ENCODE measurements at regions not wholly inside any gene's neighbourhood (a gene's known extent, or its start where the extent isn't known, plus 50 kb on each side); places are given as distances from the start of the nearest gene placed in this dataset.

GRCh38 chr9:515665-516064 lies 301.0 kb downstream of the DOCK8 start:
- no peak for DNase-seq (ENCODE audit: low spot score)

GRCh38 chr9:517993-518392 lies 303.3 kb downstream of the DOCK8 start:
- DNase-seq (ENCODE audit: low spot score): no peak

- no peak for DNase-seq (ENCODE audit: low spot score)
Observed at GRCh38 chr9:518540-518939, 303.9 kb downstream of the DOCK8 start.

- no peak for DNase-seq (ENCODE audit: low spot score)
Observed at GRCh38 chr9:519579-519978, 304.9 kb downstream of the DOCK8 start.

- DNase-seq (ENCODE audit: low spot score): no peak
Observed at GRCh38 chr9:520302-520701, 305.6 kb downstream of the DOCK8 start.

DNA sequence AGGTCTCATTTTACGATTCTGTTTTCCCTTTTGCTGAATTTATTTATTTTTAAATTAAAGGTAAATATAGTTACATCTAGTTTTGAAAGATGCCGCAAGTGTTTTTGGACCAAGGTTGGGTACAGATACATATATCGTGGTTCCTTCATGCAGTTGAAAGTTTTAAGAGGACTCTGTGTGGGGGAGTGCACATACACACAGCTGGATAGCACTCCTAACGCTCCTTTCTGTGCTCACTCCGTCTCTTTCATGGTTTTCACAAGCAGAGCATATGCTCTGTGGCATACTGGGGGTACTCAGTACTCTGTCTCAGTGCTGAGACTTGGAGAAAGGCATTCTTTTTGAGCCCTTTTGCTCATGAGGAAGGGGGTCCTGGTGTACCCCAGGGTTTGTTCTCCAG lies 307.5 kb downstream of the DOCK8 start:
- DNase-seq (ENCODE audit: low spot score): no peak

DNA sequence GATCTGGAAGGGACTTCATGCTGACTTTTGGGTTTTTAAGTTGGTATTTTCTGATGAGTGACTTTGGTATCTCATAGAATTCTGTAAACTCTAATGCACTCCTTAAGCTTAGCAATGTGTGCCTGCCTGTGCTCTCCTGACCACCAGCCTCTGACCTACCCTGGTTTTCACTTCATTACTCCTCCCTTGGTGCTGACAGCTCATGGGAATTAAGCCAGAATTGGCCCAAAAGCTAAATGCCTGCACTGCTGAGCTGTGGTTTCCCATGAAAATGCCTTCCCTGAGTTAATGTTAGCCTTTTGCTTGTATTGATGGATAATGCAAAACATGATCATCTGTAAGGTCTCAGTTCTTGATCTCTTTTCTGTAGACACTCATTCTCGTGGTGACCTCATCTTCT lies 308.0 kb downstream of the DOCK8 start:
- DNase-seq (ENCODE audit: low spot score): no peak

GRCh38 chr9:523444-523843 lies 308.8 kb downstream of the DOCK8 start:
- DNase-seq (ENCODE audit: low spot score): no peak

GRCh38 chr9:524008-524407 lies 309.3 kb downstream of the DOCK8 start:
- DNase-seq (ENCODE audit: low spot score): no peak

DNA sequence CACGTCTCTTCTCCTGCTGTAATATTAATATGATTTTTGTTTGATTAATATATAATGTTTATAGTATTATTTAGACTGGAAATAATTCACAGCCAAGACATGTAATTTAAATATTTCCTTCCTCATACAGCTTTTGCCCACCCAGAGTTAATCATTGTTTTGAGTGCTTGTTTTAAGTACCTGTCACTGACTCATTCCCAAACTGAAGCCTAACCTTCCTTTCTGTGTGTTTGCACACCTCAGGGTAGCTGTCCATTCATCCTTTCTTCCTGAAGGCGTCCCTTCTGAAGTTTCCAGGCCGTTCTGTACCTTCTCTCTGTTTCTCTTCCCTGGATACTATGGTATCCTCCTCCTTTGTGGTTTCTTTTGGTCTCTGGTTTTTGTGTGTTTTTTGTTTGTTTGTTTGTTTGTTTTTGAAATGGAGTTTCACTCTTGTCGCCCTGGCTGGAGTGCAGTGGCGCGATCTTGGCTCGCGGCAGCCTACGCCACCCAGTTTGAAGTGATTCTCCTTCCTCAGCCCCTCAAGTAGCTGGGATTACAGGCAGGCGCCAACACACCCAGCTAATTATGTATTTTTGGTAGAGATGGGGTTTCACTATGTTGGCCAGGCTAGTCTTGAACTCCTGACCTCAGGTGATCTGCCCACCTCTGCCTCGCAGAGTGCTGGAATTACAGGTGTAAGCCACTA lies 312.4 kb downstream of the DOCK8 start:
- DNase-seq (ENCODE audit: low spot score): no peak

DNA sequence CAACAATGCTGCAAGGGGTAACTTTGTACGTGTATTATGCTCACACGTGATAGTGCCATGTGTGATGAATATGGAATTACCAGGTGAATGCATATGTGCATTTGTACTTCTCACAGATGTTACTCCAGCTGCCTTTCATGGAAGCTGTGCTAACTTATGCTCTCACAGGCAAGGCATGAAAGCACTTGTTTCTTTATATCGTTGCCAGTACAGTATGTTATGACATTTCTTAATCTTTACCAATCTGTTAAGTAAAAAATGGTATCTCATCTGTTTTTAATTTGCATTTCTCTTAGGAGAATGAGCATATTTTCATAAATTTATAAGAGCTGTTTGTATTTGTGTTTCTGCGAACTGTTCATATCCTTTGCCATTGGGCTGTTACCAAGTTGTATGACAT lies 311.8 kb upstream of the DMRT1 start:
- no peak for DNase-seq (ENCODE audit: low spot score)

DNA sequence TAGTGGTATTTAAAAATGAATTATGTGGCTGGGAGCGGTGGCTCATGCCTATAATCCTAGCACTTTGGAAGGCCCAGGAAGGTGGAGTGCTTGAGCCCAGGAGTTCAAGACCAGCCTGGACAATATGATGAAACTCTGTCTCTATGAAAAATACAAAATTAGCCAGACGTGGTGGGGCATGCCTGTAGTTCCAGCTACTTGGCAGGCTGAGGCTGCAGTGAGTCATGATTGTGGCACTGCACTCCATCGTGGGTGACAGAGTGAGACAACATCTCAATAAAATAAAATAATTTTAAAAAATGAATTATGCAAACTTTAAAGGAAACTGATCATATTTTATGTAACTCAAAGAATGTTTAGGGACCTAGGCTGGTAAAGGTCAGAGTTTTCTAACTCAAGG lies 310.8 kb upstream of the DMRT1 start:
- no peak for DNase-seq (ENCODE audit: low spot score)

DNA sequence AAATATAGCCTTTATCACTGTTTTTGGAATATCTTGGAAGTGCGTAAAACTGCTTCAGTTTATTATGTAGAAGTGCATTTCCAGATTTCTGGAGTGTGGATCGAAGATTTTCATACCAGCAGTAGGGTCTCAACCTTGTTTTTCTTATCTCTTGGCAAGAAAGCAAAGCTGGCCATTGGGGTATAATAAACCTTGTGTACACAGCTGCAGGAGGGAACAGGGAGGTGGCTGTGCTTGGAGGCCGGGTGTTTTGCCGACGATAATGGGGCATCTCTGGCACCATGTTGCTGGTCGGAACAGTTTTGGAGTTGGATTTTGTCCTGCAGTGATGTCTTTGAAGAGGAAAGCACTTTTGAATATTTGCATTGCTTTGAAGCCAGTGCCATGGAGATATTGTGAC lies 308.8 kb upstream of the DMRT1 start:
- DNase-seq (ENCODE audit: low spot score): no peak

DNA sequence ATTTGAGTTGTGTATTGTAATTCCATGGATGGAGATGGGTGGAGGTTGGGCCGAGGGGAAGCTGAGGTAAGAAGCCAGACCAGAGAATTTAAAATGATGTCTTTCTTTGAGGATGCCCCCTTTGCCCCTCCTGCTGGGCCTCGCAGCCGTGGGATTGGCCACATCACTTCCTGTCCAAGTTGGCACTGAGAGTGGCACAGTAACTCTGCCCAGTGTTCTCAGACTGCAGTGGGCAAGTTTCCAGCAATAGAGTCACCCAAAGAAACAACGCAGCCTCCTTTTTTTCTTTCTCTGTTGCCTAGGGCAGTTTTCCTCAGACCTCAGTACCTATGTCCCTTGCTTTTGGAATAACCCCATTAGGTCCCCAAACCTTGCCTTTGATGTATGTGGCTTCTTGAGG lies 306.6 kb upstream of the DMRT1 start:
- DNase-seq (ENCODE audit: low spot score): no peak

DNA sequence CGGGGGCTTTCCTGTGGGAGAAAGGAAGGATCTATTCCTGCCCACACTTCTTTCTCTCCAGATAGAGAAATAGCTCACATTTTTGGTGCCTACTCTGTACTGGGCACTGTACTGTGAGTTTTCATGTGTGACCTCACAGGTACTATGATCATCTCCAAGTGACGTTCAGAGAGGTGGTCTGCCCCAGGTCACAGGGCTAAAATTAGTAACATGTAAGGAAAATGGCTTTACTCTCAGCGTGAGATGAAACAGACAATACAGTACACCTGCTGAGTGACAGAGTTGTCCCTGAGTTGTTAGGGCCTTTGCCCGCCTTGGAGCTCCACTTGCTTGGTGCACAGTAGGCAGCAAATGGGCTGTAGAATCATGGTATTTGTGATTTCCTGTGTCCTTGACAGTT lies 306.1 kb upstream of the DMRT1 start:
- no peak for DNase-seq (ENCODE audit: low spot score)

DNA sequence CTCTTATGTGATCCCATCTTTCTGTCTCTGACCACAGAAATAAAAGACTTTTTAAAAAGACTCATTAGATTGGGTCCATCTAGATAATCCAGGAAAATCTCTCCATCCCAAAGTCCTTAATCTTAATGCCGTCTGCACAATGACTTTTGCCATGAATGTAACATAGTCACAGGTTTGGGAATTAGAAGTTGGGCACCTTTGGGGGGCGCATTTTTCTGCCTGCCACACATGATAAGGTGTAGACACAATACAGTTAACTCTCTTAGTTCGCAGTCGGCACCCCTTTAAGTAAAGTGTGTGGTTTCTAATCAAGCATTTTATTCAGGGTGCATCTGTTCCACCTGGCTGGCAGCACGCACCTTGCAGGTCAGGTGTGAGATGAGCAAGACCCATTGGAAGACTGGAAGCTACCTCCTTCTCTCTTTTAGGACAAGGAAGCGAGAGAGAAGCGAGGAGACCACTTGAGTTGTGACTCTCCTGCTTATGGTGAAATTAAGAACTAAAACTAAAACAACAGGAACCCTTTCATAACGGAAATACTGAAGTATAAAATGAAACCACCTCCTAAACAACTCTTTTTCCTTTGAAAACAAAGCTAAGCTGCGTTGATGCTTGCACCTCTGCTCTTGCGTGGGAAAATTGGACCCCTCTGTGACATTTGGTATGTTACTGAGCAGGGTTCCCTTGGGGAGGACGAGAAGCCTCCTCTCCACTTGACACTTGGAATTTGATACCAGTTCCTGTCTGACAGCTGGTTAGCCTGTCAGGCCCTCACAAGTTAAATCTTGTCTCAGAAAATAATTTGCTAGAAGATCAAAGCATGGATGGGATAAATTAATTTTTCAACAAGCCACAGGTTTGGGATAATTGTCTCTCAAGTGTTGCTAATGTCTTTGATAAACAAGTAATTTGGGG lies 304.6 kb upstream of the DMRT1 start:
- no peak for DNase-seq (ENCODE audit: low spot score)

DNA sequence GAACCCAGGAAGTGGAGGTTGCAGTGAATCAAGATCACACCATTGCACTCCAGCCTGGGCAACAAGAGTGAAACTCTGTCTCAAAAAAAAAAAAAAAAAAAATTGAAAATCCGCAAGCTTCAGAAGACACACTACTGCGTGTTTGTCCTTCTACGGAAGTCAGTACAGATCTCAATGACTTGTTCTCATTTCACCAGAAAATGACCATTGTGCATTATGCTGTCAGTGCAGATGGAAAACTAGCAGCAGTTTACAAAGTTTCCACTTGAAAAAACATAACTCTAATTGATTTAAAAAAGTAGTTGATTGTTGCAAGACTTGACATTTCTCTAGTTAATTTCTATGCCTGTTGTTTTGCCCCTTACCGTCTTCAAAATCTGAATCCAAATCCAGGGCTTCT lies 298.0 kb upstream of the DMRT1 start:
- no peak for DNase-seq (ENCODE audit: low spot score)

DNA sequence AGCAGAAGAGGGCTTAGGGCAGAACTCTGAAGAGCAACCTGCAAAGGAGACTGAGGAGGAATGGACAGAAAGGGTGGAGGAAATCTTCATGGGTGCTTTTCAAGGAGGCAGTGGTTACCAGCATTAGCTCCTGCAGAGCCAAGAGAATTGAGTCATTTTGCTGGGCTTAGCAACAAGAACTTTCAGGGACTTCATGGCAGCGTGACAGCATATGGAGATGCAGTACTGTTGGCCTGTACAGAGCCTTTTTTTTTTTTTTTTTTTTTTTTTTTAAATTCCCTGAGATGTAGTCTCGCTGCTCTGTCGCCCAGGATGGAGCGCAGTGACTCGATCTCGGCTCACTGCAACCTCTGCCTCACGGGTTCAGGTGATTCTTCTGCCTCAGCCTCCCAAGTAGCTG lies 296.0 kb upstream of the DMRT1 start:
- DNase-seq (ENCODE audit: low spot score): no peak

GRCh38 chr9:546235-546634 lies 295.3 kb upstream of the DMRT1 start:
- DNase-seq (ENCODE audit: low spot score): no peak

DNA sequence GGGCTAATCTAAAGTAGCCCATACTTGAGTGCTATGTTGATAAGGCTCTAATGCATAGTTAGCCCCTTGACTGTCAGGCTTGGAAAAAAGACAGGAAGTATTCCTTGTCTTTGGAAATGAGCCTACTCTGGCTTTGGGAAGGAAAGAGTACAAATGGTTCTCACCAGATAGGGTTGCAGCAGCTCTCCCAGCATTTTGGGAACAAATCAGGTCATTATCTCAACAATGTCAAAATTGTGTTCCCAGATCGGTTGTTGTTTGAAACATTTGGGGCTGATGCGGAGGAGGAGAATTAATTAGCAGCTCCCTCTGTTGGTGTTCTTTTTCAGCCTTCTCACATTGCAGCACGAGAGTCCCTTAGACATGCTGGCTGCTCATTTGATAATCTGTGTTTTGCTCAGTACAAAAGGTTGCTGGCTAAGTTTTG lies 294.7 kb upstream of the DMRT1 start:
- DNase-seq (ENCODE audit: low spot score): no peak

DNA sequence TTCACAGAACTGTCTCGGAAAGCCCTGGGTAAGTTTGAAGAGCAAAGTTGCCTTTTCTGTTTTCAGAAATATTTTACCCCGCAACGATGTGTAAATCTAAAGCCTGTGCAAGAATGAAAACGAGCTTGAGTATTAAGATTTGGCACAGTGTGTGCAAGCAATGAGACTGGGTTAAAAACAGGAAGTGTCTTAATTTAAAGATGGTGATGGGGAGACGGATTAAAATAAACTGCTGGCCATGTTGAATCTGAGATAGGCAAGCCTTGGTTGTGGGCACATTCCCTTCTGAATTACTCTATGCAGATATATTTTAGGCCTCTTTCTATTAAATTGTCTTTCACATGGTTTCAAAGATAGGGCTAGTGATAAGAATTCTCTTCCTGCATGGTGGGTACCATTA lies 294.2 kb upstream of the DMRT1 start:
- no peak for DNase-seq (ENCODE audit: low spot score)

- no peak for DNase-seq (ENCODE audit: low spot score)
Observed at GRCh38 chr9:549455-549997, 292.0 kb upstream of the DMRT1 start.

DNA sequence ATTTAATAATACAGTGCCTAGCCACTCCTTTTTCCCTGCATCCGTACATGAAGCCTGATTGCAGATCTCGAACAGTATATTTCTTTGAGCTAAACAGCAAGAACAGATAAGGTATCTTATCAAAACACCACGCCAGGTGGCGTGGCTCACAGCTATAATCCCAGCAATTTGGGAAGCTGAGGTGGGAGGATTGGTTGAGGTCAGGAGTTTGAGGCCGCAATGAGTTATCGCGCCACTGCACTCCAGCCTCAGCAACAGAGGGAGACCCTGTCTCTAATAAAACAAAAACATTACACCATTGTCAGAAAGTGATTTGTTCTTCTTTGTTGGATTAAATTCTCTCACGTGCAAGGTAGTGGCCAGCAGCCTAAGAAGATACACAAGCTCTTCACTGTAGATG lies 291.2 kb upstream of the DMRT1 start:
- no peak for DNase-seq (ENCODE audit: low spot score)
